ENCODE measurements at regions not wholly inside any gene's neighbourhood (a gene's known extent, or its start where the extent isn't known, plus 50 kb on each side); places are given as distances from the start of the nearest gene placed in this dataset.

- no peak for TF ChIP-seq POLR2AphosphoS5 (IDR thresholded peaks at IDR 0.05; ENCODE audit: low read depth, low read length)
- TF ChIP-seq REST (IDR thresholded peaks at IDR 0.05; ENCODE audit: insufficient read depth in 1 of 2, low read depth in 2 of 2, low read length in 2 of 2) = no peak
- no peak for TF ChIP-seq SIN3A (IDR thresholded peaks at IDR 0.05; ENCODE audit: borderline replicate concordance, insufficient read depth, low read length)
Observed at GRCh38 chr7:66504131-66504530, 124.5 kb upstream of the KCTD7 start.
